Muscle layer of colon (tissue), 2 donors: ENCODE measurements at regions not wholly inside any gene's neighbourhood (a gene's known extent, or its start where the extent isn't known, plus 50 kb on each side); places are given as distances from the start of the nearest gene placed in this dataset.
"Not testable (repeated sequence)": the region's sequence is repeated elsewhere in the genome, so short reads cannot be mapped to it uniquely, and the experiment has no call there.

ENCODE experiments used
- H3K27ac ChIP-seq: one replicate; pipeline ENCODE4 v1.7.0; 2013; ENCODE audit warnings: low read depth, mild to moderate bottlenecking, low read length, moderate library complexity
- H3K27me3 ChIP-seq, 2 donors: one replicate each; pipeline ENCODE4 v1.7.0; 2013; ENCODE audit warnings: low read length in 2 of 2, mild to moderate bottlenecking in 2 of 2; ENCODE audit not compliant: insufficient read depth in 2 of 2, control insufficient read depth in 1 of 2
- H3K36me3 ChIP-seq: one replicate; pipeline ENCODE4 v1.7.0; 2013; ENCODE audit warnings: mild to moderate bottlenecking, low read length; ENCODE audit not compliant: insufficient read depth
- H3K4me1 ChIP-seq: one replicate; pipeline ENCODE4 v1.7.0; 2013; ENCODE audit warnings: mild to moderate bottlenecking, low read length; ENCODE audit not compliant: insufficient read depth
- H3K4me3 ChIP-seq, 2 donors: one replicate each; pipeline ENCODE4 v1.7.0; 2013; ENCODE audit warnings: low read length in 2 of 2, low read depth in 1 of 2, mild to moderate bottlenecking in 1 of 2, moderate library complexity in 1 of 2
- H3K9ac ChIP-seq: one replicate; pipeline ENCODE4 v1.7.0; 2013; ENCODE audit warnings: low read length
- H3K9me3 ChIP-seq: one replicate; pipeline ENCODE4 v1.7.0; 2013; ENCODE audit warnings: mild to moderate bottlenecking, low read length
- donor health status: abdominal sarcoma.
- donor health status: Adenocarcinoma of cecum.

DNA sequence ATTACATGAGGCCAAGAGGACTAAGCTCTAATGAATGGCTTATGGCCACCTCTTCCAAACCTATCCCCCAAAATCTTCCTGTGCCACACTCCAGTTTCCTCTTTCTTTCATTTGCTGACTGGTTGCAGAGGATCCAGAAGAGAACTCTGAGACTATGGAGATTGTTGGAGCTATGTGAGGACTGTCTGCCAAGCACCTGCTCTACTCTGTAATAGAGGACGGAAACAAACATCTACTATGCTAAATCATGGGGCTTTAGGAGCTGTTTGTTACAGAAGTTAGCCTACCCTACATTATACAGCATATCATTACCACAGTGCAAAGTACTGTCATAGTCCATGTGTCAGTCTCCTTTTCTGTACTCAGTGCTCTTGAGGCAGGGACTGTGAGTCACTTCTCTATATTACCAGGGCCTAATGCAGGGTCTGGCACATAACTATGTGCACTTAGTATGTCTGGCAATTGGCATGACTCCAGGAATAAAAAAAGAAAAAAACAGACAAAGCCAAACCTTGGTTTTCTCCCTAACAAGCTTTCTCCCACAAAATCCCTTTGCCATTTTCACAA is 95.1 kb downstream of the RPAP3 start:
- Histone ChIP-seq H3K9ac (no peak overlapping the region), H3K9me3 (no peaks in the 10 kb centered on the region), H3K4me1 (no peaks in the 10 kb centered on the region), H3K36me3 (no peaks in the 10 kb centered on the region), H3K27ac (no peak overlapping the region), H3K4me3 (no peak overlapping the region), H3K27me3 (no peaks in the 10 kb centered on the region)

DNA sequence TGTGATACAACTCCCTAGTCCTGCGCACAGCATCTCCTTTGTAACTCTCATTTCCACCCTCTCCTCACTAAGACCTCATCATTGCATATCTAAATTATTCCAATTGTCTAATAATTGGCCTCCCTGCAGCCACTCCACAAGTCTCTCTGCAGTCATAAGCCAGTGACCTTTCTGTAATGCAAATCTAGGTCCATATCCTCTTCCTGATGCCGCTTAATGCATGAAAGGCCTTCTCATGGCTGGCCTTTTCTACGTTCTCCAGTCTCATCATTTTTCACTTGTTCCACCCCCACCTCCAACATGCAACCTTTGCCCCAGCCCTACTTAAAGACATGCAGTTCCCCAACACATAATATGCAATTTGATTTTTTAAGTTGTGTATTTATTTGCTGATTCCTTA is 96.0 kb downstream of the RPAP3 start:
- Histone ChIP-seq H3K9me3 (no peaks in the 10 kb centered on the region), H3K36me3 (no peaks in the 10 kb centered on the region), H3K4me3 (no peak overlapping the region), H3K27ac (no peak overlapping the region), H3K4me1 (no peaks in the 10 kb centered on the region), H3K9ac (no peak overlapping the region), H3K27me3 (no peaks in the 10 kb centered on the region)

DNA sequence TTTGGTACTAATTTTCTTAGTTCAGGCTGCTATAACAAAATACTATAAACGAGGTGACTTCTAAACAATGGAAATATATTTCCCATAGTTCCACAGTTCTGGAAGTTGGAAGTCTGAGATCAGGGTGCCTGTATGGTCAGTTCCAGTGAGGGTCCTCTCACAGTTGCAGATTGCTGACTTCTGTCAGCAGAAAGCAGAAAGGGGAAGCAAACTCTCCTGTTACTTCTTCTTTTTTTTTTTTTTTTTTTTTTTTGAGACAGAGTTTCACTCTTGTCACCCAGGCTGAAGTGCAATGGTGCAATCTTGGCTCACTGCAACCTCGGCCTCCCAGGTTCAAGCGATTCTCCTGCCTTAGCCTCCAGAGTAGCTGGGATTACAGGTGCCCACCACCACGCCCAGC is 97.2 kb downstream of the RPAP3 start:
- not testable (repeated sequence) for H3K36me3 ChIP-seq, H3K9ac ChIP-seq, H3K9me3 ChIP-seq, H3K27me3 ChIP-seq, H3K4me3 ChIP-seq, H3K4me1 ChIP-seq, H3K27ac ChIP-seq

DNA sequence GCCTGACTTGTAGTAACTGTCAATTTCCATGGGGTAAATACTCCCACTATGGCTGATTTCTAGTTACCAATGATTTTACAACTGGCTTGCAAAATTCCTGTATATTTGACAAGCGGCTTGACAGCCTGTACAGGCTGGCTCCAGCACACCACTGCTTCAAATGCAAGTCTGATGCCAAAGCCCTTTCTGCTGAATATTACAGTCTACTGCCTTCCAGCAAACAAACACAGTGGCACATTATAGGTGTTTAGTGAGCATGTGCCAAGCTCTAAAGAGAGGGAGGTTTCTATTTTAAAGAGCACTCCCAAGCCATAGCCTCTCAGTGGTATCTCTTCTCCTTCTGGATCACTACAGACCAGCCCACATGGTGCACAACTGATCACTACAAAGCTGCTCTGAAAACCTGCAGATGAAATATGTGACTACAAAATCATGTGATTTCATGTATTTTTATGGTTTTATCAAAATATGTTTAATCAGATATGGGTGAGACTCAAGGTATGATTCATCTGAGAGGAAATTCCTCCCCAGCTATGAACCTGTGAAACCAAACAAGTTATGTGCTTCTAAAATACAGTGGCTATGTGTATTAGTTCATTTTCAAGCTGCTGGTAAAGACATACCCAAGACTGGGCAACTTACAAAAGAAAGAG is 101.5 kb downstream of the RPAP3 start:
- Histone ChIP-seq H3K9ac (no peak overlapping the region), H3K27me3 (no peaks in the 10 kb centered on the region), H3K4me3 (no peak overlapping the region), H3K27ac (no peak overlapping the region), H3K9me3 (no peaks in the 10 kb centered on the region), H3K36me3 (no peaks in the 10 kb centered on the region), H3K4me1 (peaks cover 9% of the 10 kb centered on the region)

DNA sequence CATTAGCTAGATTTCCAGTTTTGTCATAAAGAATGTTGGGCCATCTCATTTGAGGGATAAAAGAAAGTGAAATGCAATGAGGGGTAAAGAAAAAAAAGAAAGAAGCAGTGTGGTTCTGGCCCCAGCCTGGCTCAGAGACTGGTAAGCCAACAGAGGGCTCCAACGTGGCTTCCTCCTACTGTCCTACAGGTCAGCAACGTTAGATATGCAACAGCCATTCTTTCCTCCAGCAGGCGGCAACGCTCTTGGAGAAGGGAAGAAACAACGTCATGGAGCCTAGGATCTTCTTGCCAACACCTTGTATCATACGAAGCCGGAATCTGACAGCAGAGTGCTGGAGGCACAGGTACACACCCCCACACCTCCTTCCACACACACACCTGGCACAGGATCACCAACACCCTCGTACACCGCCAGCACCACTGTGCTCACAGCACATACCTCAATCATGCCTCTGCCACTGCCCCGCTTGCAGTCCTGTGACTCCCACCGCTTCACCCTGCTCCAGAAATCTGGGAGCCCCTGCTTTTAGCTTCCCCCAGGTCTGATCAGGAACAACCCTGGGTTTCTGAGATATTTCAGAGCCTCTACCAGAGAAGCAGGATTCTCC is 102.8 kb downstream of the RPAP3 start:
- H3K4me3 ChIP-seq: no peak overlapping the region
- peak overlapping the region; percentile 72 for H3K27ac ChIP-seq
- H3K9me3 ChIP-seq: no peaks in the 10 kb centered on the region
- no peaks in the 10 kb centered on the region for H3K36me3 ChIP-seq
- H3K4me1 ChIP-seq: peaks cover 9% of the 10 kb centered on the region
- no peaks in the 10 kb centered on the region for H3K27me3 ChIP-seq
- H3K9ac ChIP-seq: no peak overlapping the region

DNA sequence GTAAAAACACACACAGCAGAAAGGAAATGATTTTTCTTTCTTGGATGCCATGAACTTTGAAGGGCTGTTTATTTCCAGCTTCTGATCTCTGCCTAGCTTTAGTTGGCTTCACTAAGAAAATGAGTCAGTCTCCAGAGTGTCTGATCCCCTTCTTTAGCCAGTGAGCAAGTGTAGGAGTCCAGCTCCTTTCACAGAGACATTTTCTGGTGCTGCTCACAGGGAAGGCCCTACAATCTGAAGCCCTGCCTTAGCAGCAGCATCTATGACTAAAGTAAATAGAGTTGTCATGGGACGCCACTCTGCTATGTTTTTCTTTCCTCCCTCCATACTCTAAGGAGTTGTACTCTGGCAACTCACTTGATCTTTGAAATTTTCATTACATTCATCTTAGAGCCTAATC is 103.5 kb downstream of the RPAP3 start:
- Histone ChIP-seq H3K4me3 (no peak overlapping the region), H3K9ac (no peak overlapping the region), H3K36me3 (no peaks in the 10 kb centered on the region), H3K27me3 (no peaks in the 10 kb centered on the region), H3K27ac (peak overlapping the region; percentile 72), H3K9me3 (no peaks in the 10 kb centered on the region), H3K4me1 (peaks cover 9% of the 10 kb centered on the region)

DNA sequence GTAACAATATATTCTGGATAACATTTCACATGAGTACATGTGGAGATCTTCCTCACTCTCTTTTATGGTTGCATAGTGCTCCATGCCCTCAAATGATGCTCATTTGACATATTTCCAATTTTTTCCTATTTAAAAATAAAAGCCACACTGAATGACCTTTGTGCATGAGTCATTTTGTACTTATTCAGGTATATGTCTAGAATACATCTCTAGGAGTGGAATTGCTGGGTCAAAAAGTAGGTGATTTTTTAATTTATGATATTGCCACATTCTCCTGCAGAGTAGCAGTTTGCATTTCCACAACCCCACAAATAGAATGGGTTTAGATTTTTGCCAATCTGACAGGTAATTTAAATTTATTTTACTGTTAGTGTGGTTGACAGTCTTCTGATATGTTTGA is 104.8 kb downstream of the RPAP3 start:
- Histone ChIP-seq H3K36me3 (no peaks in the 10 kb centered on the region), H3K4me1 (peaks cover 9% of the 10 kb centered on the region), H3K4me3 (no peak overlapping the region), H3K27me3 (no peaks in the 10 kb centered on the region), H3K9ac (no peak overlapping the region), H3K9me3 (no peaks in the 10 kb centered on the region), H3K27ac (no peak overlapping the region)

DNA sequence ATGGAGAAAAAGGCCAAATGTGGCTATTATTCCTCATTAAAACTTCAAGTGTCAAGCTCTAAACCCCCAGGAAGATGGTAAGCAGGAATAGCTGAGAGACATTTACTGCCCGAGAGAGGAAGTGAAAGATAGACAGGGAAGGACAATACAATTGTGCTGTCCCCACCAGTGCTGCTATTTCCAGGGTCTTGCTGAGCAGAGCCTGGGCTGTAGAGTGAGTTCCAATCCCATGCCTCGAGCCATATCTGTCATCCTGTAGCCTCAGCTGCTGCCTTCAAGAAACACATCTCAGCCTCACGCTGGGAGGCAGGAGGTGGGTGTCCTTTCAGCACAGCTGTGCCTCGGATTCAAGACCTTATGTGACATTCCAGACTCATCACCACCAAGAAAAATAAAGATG is 114.0 kb downstream of the RPAP3 start:
- H3K4me1 ChIP-seq: peaks cover 47% of the 10 kb centered on the region
- H3K27ac ChIP-seq: peak overlapping the region; percentile 25
- no peaks in the 10 kb centered on the region for H3K36me3 ChIP-seq
- no peaks in the 10 kb centered on the region for H3K9me3 ChIP-seq
- no peak overlapping the region for H3K9ac ChIP-seq
- H3K27me3 ChIP-seq: no peaks in the 10 kb centered on the region
- H3K4me3 ChIP-seq: no peak overlapping the region

DNA sequence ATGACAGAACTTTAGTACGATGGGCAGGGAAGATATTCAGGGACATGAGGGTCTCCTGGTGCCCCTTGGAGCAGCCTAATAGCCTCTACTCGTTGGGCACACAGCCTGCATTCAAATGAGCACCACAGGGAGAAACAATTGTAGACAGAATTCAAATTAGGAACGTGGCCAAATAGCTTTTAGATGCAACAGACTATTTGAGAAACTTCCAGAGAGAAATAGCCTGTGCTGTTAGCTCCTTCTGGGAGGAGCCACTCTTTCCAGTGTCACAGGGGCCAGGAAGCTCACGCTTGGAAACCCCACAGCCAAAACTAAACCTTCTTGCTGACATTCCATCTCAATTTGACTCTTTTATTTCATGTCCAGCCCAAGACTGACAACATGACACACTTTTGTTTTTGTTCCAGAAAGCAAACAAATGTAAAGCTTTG is 114.5 kb downstream of the RPAP3 start:
- Histone ChIP-seq H3K36me3 (no peaks in the 10 kb centered on the region), H3K27me3 (no peaks in the 10 kb centered on the region), H3K9ac (no peak overlapping the region), H3K27ac (peak overlapping the region; percentile 25), H3K9me3 (no peaks in the 10 kb centered on the region), H3K4me3 (no peak overlapping the region), H3K4me1 (peaks cover 51% of the 10 kb centered on the region)

DNA sequence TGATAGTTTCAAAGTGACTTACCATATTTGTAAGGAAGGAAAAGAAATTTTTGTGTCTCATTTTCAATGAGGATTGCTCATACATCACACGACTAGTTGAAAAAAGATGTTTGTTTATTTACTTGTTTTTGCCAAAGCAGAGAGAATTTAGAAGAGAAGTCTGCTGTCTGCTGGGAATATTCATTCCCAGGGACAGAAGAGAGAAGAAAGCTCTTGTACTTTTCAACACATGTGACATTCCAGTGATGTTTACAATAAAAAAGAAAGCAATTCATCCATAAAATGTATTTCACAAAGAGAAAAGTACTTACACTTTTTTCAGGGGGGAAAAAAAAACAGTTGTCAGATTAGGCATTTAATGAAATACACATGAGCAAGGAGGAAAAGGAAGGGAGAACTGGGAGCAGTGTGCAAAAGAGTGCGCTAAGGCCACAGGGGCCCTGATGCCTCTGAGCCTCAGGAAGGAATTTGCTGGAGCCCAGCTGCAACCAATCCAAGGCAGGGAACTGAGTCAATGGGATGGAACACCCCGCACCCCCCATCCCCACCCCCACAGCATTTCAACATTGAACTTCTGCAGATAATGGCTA is 115.0 kb downstream of the RPAP3 start:
- Histone ChIP-seq H3K9me3 (no peaks in the 10 kb centered on the region), H3K27ac (no peak overlapping the region)

DNA sequence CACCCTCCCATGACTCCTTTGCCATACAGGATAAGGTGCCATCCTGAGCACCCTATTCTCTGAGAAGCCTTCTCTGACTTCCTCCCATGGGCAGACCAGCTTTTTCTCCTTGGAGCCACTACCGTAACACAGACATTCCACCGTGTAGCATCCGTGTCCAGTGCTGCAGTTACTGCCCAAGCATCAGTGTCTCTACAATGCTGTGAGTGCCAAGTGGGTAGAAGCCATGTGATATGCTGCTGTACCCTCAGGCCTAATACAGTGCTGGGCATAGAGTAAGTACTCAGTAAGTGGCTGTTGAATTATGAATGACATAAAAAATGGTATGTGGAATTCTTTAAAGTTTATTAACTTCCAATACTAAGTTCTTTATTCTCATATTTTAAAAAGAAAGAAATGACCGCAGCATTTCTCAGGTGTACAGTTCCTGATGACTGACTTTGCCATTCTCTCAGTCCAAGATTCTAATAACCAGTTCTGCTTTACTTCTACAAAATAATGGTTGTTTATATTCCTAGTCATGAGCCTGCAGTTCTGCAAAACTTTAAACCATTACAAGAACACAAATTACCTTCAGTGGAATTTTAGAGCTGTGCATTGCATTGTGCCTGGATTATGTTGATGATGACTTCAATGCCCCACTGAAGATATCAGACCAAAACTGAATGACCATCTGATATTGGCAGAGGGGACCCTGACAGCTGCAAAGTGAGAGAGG is 118.7 kb downstream of the RPAP3 start:
- Histone ChIP-seq H3K9ac (no peak overlapping the region), H3K27ac (peak overlapping the region; percentile 83), H3K4me3 (no peak overlapping the region), H3K9me3 (no peaks in the 10 kb centered on the region), H3K36me3 (no peaks in the 10 kb centered on the region), H3K27me3 (no peaks in the 10 kb centered on the region), H3K4me1 (peaks cover 75% of the 10 kb centered on the region)

More for the DNA sequence above, 115.0 kb downstream of the RPAP3 start:
- Histone ChIP-seq H3K4me3 (no peak overlapping the region), H3K9ac (no peak overlapping the region), H3K4me1 (peaks cover 56% of the 10 kb centered on the region), H3K36me3 (no peaks in the 10 kb centered on the region), H3K27me3 (no peaks in the 10 kb centered on the region)
